B cell (primary cell): ENCODE measurements at regions not wholly inside any gene's neighbourhood (a gene's known extent, or its start where the extent isn't known, plus 50 kb on each side); places are given as distances from the start of the nearest gene placed in this dataset.

Experiments used
- CTCF ChIP-seq: fragments of 200-600 bp; IDR thresholded peaks from one replicate; pipeline ENCODE4 v1.8.0; 2022; ENCODE audit warnings: antibody characterized with exemption, mild to moderate bottlenecking
- EZH2 ChIP-seq: IDR thresholded peaks from 2 replicates; pipeline ENCODE4 v1.6.1; 2012; ENCODE audit warnings: borderline replicate concordance, low read depth, mild to moderate bottlenecking, moderate library complexity, low read length; ENCODE audit not compliant: insufficient read depth, poor library complexity, severe bottlenecking

GRCh38 chr18:57983472-57983871 is 60.6 kb upstream of the NEDD4L start:
- TF ChIP-seq CTCF (no peak), EZH2 (no peak)
